Type B pancreatic cell (in vitro differentiated cells): ENCODE measurements at regions not wholly inside any gene's neighbourhood (a gene's known extent, or its start where the extent isn't known, plus 50 kb on each side); places are given as distances from the start of the nearest gene placed in this dataset.

ENCODE experiments used
- DNase-seq: peaks from one replicate; pipeline ENCODE4 v3.0.0; 2021; ENCODE audit warnings: mixed read lengths; ENCODE audit not compliant: unreplicated experiment; ENCODE audit errors: extremely low spot score
- H3K27ac Mint-ChIP-seq: 2 replicates; pipeline ENCODE4 v1.8.0; 2021; ENCODE audit warnings: mild to moderate bottlenecking, mixed read lengths
- H3K27me3 Mint-ChIP-seq: 2 replicates; pipeline ENCODE4 v1.8.0; 2021; ENCODE audit warnings: mixed read lengths
- H3K36me3 Mint-ChIP-seq: 2 replicates; pipeline ENCODE4 v1.8.0; 2021; ENCODE audit warnings: mixed read lengths
- H3K4me1 Mint-ChIP-seq: one replicate; pipeline ENCODE4 v1.8.0; 2021; ENCODE audit warnings: mixed read lengths; ENCODE audit not compliant: unreplicated experiment
- H3K4me3 Mint-ChIP-seq: 2 replicates; pipeline ENCODE4 v1.8.0; 2021; ENCODE audit warnings: mild to moderate bottlenecking, mixed read lengths
- H3K9me3 Mint-ChIP-seq: 2 replicates; pipeline ENCODE4 v1.8.0; 2021; ENCODE audit warnings: mixed read lengths
- CTCF ChIP-seq: fragments of 200-600 bp; sonication (generic); conservative IDR thresholded peaks from 2 replicates; pipeline ENCODE4 v1.5.0; 2021; ENCODE audit warnings: antibody characterized with exemption, mild to moderate bottlenecking

DNA sequence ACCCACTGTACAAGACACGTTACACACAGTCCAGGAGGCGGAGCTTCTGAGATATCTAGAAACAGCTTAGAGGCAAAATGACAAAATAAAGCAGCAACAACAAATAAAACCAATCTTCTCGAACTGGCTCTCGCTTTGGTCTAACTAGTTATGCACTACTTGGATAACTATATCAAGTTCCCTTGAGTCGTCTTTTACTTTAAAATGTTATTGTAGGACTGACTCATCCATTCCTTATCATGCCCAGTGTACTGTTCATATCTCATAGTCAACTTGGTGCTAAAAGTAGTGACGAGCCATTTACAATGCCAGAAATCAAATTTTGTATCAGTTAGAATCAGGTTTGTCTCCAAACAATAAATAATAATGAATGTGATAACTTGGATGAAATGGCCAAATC is 102.5 kb upstream of the SLC35G4 start:
- TF ChIP-seq CTCF: no peak
- Mint-ChIP-seq H3K9me3 (no peaks in the 10 kb centered on the region), H3K27me3 (no peaks in the 10 kb centered on the region), H3K4me1 (no peaks in the 10 kb centered on the region), H3K27ac (no peak overlapping the region), H3K4me3 (no peak overlapping the region), H3K36me3 (no peaks in the 10 kb centered on the region)
- no peak for DNase-seq

GRCh38 chr18:11505993-11506392 is 103.4 kb upstream of the SLC35G4 start:
- H3K27ac Mint-ChIP-seq: no peak overlapping the region
- H3K4me1 Mint-ChIP-seq: no peaks in the 10 kb centered on the region
- H3K4me3 Mint-ChIP-seq: no peak overlapping the region
- no peaks in the 10 kb centered on the region for H3K36me3 Mint-ChIP-seq
- DNase-seq: no peak
- no peak for TF ChIP-seq CTCF
- H3K9me3 Mint-ChIP-seq: no peaks in the 10 kb centered on the region
- H3K27me3 Mint-ChIP-seq: no peaks in the 10 kb centered on the region

- no peak overlapping the region for H3K27ac Mint-ChIP-seq
- DNase-seq: no peak
- H3K27me3 Mint-ChIP-seq: no peaks in the 10 kb centered on the region
- H3K9me3 Mint-ChIP-seq: no peaks in the 10 kb centered on the region
- H3K4me3 Mint-ChIP-seq: no peak overlapping the region
- H3K36me3 Mint-ChIP-seq: no peaks in the 10 kb centered on the region
- peaks cover 6% of the 10 kb centered on the region for H3K4me1 Mint-ChIP-seq
- TF ChIP-seq CTCF: no peak
These were observed 104.4 kb upstream of the SLC35G4 start for GRCh38 chr18:11504962-11505361.

GRCh38 chr18:11502368-11502767 is 107.0 kb upstream of the SLC35G4 start:
- no peak for TF ChIP-seq CTCF
- DNase-seq: no peak
- no peak overlapping the region for H3K27ac Mint-ChIP-seq

DNA sequence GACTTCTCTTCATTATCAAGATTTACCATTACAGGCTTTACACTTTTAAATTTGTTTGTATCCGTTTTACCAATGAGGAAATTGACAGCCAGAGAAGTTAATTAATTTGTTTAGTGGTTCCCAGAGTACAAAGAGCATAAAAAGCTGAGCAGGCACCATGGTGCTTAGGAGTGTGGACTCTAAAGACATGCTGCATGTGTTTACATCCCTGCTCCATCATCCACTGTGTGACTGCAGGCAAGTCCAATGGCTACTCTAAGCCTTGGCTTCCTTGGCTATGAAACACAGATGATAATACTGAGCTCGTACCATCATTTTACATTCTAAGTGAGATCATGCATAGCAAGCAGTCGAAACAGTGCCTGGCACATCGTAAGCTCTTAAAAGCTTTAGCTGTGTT is 108.0 kb upstream of the SLC35G4 start:
- Mint-ChIP-seq H3K4me3 (no peak overlapping the region), H3K27me3 (no peaks in the 10 kb centered on the region), H3K27ac (no peak overlapping the region), H3K36me3 (no peaks in the 10 kb centered on the region), H3K4me1 (peaks cover 8% of the 10 kb centered on the region), H3K9me3 (no peaks in the 10 kb centered on the region)
- TF ChIP-seq CTCF: no peak
- DNase-seq: no peak

More at GRCh38 chr18:11502368-11502767, 107.0 kb upstream of the SLC35G4 start:
- Mint-ChIP-seq H3K9me3 (no peaks in the 10 kb centered on the region), H3K4me3 (no peak overlapping the region), H3K4me1 (peaks cover 8% of the 10 kb centered on the region), H3K36me3 (no peaks in the 10 kb centered on the region), H3K27me3 (no peaks in the 10 kb centered on the region)
